ENCODE measurements at regions not wholly inside any gene's neighbourhood (a gene's known extent, or its start where the extent isn't known, plus 50 kb on each side); places are given as distances from the start of the nearest gene placed in this dataset.
A peak's percentile ranks its signal among the peaks of the same experiment; 100 is the strongest.

GRCh38 chr2:215847056-215847455, 166.3 kb downstream of the MREG start:
- intact Hi-C loops (cut with DNase I), result no loop called here
- no peaks in the 10 kb centered on the region for H3K9me3 ChIP-seq (ENCODE audit: control insufficient read depth in 2 of 3, insufficient read depth in 1 of 3, low read length in 3 of 3)
- no peaks in the 10 kb centered on the region for H3K36me3 ChIP-seq (ENCODE audit: control insufficient read depth in 2 of 3, insufficient read depth in 3 of 3, low read length in 3 of 3)
- H3K9ac ChIP-seq (ENCODE audit: low read length in 3 of 3), result no peak overlapping the region
- H3K4me3 ChIP-seq (ENCODE audit: low read length in 3 of 3), result no peak overlapping the region
- DNase-seq (peak in 1 of 5 donors; percentile 25), FAIRE-seq (no peak)
- no peaks in the 10 kb centered on the region for H3K4me1 ChIP-seq (ENCODE audit: control insufficient read depth in 2 of 3, insufficient read depth in 2 of 3, low read depth in 1 of 3, low read length in 3 of 3)
- no peaks in the 10 kb centered on the region for H3K27me3 ChIP-seq (ENCODE audit: control insufficient read depth, insufficient read depth, low read length)
- no peak overlapping the region for H3K27ac ChIP-seq (ENCODE audit: low read depth in 2 of 2, low read length in 2 of 2)
- TF ChIP-seq CTCF (IDR thresholded peaks at IDR 0.05; ENCODE audit: borderline replicate concordance, extremely low read depth, insufficient read depth), result no peak

GRCh38 chr2:215845839-215846586, 167.3 kb downstream of the MREG start:
- Histone ChIP-seq H3K27me3 (ENCODE audit: control insufficient read depth, insufficient read depth, low read length) (no peaks in the 10 kb centered on the region), H3K36me3 (ENCODE audit: control insufficient read depth in 2 of 3, insufficient read depth in 3 of 3, low read length in 3 of 3) (no peaks in the 10 kb centered on the region), H3K9ac (ENCODE audit: low read length in 3 of 3) (no peak overlapping the region), H3K4me3 (ENCODE audit: low read length in 3 of 3) (no peak overlapping the region), H3K9me3 (ENCODE audit: control insufficient read depth in 2 of 3, insufficient read depth in 1 of 3, low read length in 3 of 3) (no peaks in the 10 kb centered on the region), H3K4me1 (ENCODE audit: control insufficient read depth in 2 of 3, insufficient read depth in 2 of 3, low read depth in 1 of 3, low read length in 3 of 3) (no peaks in the 10 kb centered on the region), H3K27ac (ENCODE audit: low read depth in 2 of 2, low read length in 2 of 2) (no peak overlapping the region)
- intact Hi-C loops (cut with DNase I), result no loop called here
- DNase-seq, result no peak
- no peak for TF ChIP-seq CTCF (IDR thresholded peaks at IDR 0.05; ENCODE audit: borderline replicate concordance, extremely low read depth, insufficient read depth)
- no peak for FAIRE-seq

- Histone ChIP-seq H3K27ac (ENCODE audit: low read depth in 2 of 2, low read length in 2 of 2) (no peak overlapping the region), H3K27me3 (ENCODE audit: control insufficient read depth, insufficient read depth, low read length) (no peaks in the 10 kb centered on the region), H3K36me3 (ENCODE audit: control insufficient read depth in 2 of 3, insufficient read depth in 3 of 3, low read length in 3 of 3) (no peaks in the 10 kb centered on the region), H3K4me3 (ENCODE audit: low read length in 3 of 3) (no peak overlapping the region), H3K9me3 (ENCODE audit: control insufficient read depth in 2 of 3, insufficient read depth in 1 of 3, low read length in 3 of 3) (no peaks in the 10 kb centered on the region), H3K4me1 (ENCODE audit: control insufficient read depth in 2 of 3, insufficient read depth in 2 of 3, low read depth in 1 of 3, low read length in 3 of 3) (no peaks in the 10 kb centered on the region), H3K9ac (ENCODE audit: low read length in 3 of 3) (no peak overlapping the region)
- intact Hi-C loops (cut with DNase I), result no loop called here
- DNase-seq (no peak), FAIRE-seq (no peak)
- TF ChIP-seq CTCF (IDR thresholded peaks at IDR 0.05; ENCODE audit: borderline replicate concordance, extremely low read depth, insufficient read depth), result no peak
Observed at GRCh38 chr2:215843579-215843978, 169.8 kb downstream of the MREG start.
